ENCODE measurements at regions not wholly inside any gene's neighbourhood (a gene's known extent, or its start where the extent isn't known, plus 50 kb on each side); places are given as distances from the start of the nearest gene placed in this dataset.

GRCh38 chr9:89722712-89723111 lies 117.9 kb downstream of the GADD45G start:
- Histone ChIP-seq H3K79me1 (ENCODE audit: low read depth, low read length) (no peaks in the 10 kb centered on the region), H3K27me3 (ENCODE audit: control insufficient read depth in 3 of 3, insufficient read depth in 3 of 3, low read depth in 1 of 3, low read length in 3 of 3) (peaks cover 0 to 4% (median 0%) of the 10 kb centered on the region in 3 experiments), H3K4me3 (ENCODE audit: low read length in 2 of 2) (no peak overlapping the region), H3K18ac (ENCODE audit: low read length) (no peak overlapping the region), H4K8ac (ENCODE audit: low read depth, low read length) (no peak overlapping the region), H3K27ac (replicated peaks; ENCODE audit: low read length) (no peak overlapping the region), H2BK12ac (ENCODE audit: low read length) (no peak overlapping the region), H3K36me3 (replicated peaks in 1 of 2; ENCODE audit: control insufficient read depth in 2 of 2, insufficient read depth in 2 of 2, low read length in 2 of 2) (no peaks in the 10 kb centered on the region), H3K9me3 (replicated peaks in 1 of 2; ENCODE audit: control insufficient read depth in 2 of 2, insufficient read depth in 1 of 2, low read depth in 1 of 2, low read length in 2 of 2) (no peaks in the 10 kb centered on the region), H2AK5ac (ENCODE audit: low read depth, low read length) (no peak overlapping the region), H3K9ac (ENCODE audit: low read depth, low read length, poor library complexity) (no peak overlapping the region), H3K23ac (ENCODE audit: low read depth, low read length, poor library complexity) (no peak overlapping the region), H2AFZ (ENCODE audit: low read length) (no peak overlapping the region), H3K4ac (ENCODE audit: low read length) (no peak overlapping the region), H2BK5ac (ENCODE audit: low read length) (no peak overlapping the region), H3K4me1 (ENCODE audit: control insufficient read depth in 2 of 2, insufficient read depth in 1 of 2, low read depth in 1 of 2, low read length in 2 of 2) (no peaks in the 10 kb centered on the region), H3K4me2 (ENCODE audit: insufficient read depth, low read length, poor library complexity, severe bottlenecking) (no peak overlapping the region), H4K91ac (ENCODE audit: low read depth, low read length, poor library complexity) (no peak overlapping the region), H3K14ac (ENCODE audit: low read length) (no peak overlapping the region), H2BK120ac (ENCODE audit: low read depth, low read length) (no peak overlapping the region), H2BK15ac (ENCODE audit: low read length) (no peak overlapping the region)
- no CpG with 5 or more reads among the region's 6 CpGs for WGBS, 2 donors (ENCODE audit: extremely low coverage in 2 of 2, insufficient read length in 2 of 2, insufficient replicate concordance in 1 of 2)
- DNase-seq (ENCODE audit: low spot score), result no peak

GRCh38 chr9:89723469-89724100 lies 118.8 kb downstream of the GADD45G start:
- WGBS, 2 donors (ENCODE audit: extremely low coverage in 2 of 2, insufficient read length in 2 of 2, insufficient replicate concordance in 1 of 2), result no CpG with 5 or more reads among the region's 3 CpGs
- Histone ChIP-seq H3K27ac (replicated peaks; ENCODE audit: low read length) (no peak overlapping the region), H3K4me3 (ENCODE audit: low read length in 2 of 2) (no peak overlapping the region)

GRCh38 chr9:89724659-89725058 lies 119.8 kb downstream of the GADD45G start:
- H3K27me3 ChIP-seq (ENCODE audit: control insufficient read depth in 3 of 3, insufficient read depth in 3 of 3, low read depth in 1 of 3, low read length in 3 of 3), result no peaks in the 10 kb centered on the region
- H2AFZ ChIP-seq (ENCODE audit: low read length), result no peak overlapping the region
- H2BK5ac ChIP-seq (ENCODE audit: low read length), result no peak overlapping the region
- H3K4me2 ChIP-seq (ENCODE audit: insufficient read depth, low read length, poor library complexity, severe bottlenecking), result no peak overlapping the region
- no peak overlapping the region for H4K8ac ChIP-seq (ENCODE audit: low read depth, low read length)
- H3K14ac ChIP-seq (ENCODE audit: low read length), result no peak overlapping the region
- H3K9me3 ChIP-seq (replicated peaks in 1 of 2; ENCODE audit: control insufficient read depth in 2 of 2, insufficient read depth in 1 of 2, low read depth in 1 of 2, low read length in 2 of 2), result no peaks in the 10 kb centered on the region
- no peak overlapping the region for H2BK120ac ChIP-seq (ENCODE audit: low read depth, low read length)
- H2BK12ac ChIP-seq (ENCODE audit: low read length), result no peak overlapping the region
- no peak overlapping the region for H2BK15ac ChIP-seq (ENCODE audit: low read length)
- H3K9ac ChIP-seq (ENCODE audit: low read depth, low read length, poor library complexity), result no peak overlapping the region
- H3K4me3 ChIP-seq (ENCODE audit: low read length in 2 of 2), result no peak overlapping the region
- H3K27ac ChIP-seq (replicated peaks; ENCODE audit: low read length), result no peak overlapping the region
- no peak overlapping the region for H4K91ac ChIP-seq (ENCODE audit: low read depth, low read length, poor library complexity)
- H3K18ac ChIP-seq (ENCODE audit: low read length), result no peak overlapping the region
- H3K4ac ChIP-seq (ENCODE audit: low read length), result no peak overlapping the region
- WGBS, 2 donors (ENCODE audit: extremely low coverage in 2 of 2, insufficient read length in 2 of 2, insufficient replicate concordance in 1 of 2), result no CpG with 5 or more reads among the region's 4 CpGs
- no peaks in the 10 kb centered on the region for H3K79me1 ChIP-seq (ENCODE audit: low read depth, low read length)
- no peak for DNase-seq (ENCODE audit: low spot score)
- no peak overlapping the region for H2AK5ac ChIP-seq (ENCODE audit: low read depth, low read length)
- no peaks in the 10 kb centered on the region for H3K36me3 ChIP-seq (replicated peaks in 1 of 2; ENCODE audit: control insufficient read depth in 2 of 2, insufficient read depth in 2 of 2, low read length in 2 of 2)
- peaks cover 0 to 7% of the 10 kb centered on the region in 2 donors for H3K4me1 ChIP-seq (ENCODE audit: control insufficient read depth in 2 of 2, insufficient read depth in 1 of 2, low read depth in 1 of 2, low read length in 2 of 2)
- no peak overlapping the region for H3K23ac ChIP-seq (ENCODE audit: low read depth, low read length, poor library complexity)

More at GRCh38 chr9:89723469-89724100, 118.8 kb downstream of the GADD45G start:
- Histone ChIP-seq H4K8ac (ENCODE audit: low read depth, low read length) (no peak overlapping the region), H2AFZ (ENCODE audit: low read length) (no peak overlapping the region), H2BK120ac (ENCODE audit: low read depth, low read length) (no peak overlapping the region), H3K27me3 (ENCODE audit: control insufficient read depth in 3 of 3, insufficient read depth in 3 of 3, low read depth in 1 of 3, low read length in 3 of 3) (peaks cover 0 to 4% (median 0%) of the 10 kb centered on the region in 3 experiments), H3K4me2 (ENCODE audit: insufficient read depth, low read length, poor library complexity, severe bottlenecking) (no peak overlapping the region), H3K79me1 (ENCODE audit: low read depth, low read length) (no peaks in the 10 kb centered on the region), H3K9ac (ENCODE audit: low read depth, low read length, poor library complexity) (no peak overlapping the region), H3K23ac (ENCODE audit: low read depth, low read length, poor library complexity) (no peak overlapping the region), H2AK5ac (ENCODE audit: low read depth, low read length) (no peak overlapping the region), H3K4ac (ENCODE audit: low read length) (no peak overlapping the region), H3K4me1 (ENCODE audit: control insufficient read depth in 2 of 2, insufficient read depth in 1 of 2, low read depth in 1 of 2, low read length in 2 of 2) (peaks cover 0 to under 1% of the 10 kb centered on the region in 2 donors), H3K36me3 (replicated peaks in 1 of 2; ENCODE audit: control insufficient read depth in 2 of 2, insufficient read depth in 2 of 2, low read length in 2 of 2) (no peaks in the 10 kb centered on the region), H2BK15ac (ENCODE audit: low read length) (no peak overlapping the region), H2BK5ac (ENCODE audit: low read length) (no peak overlapping the region), H3K14ac (ENCODE audit: low read length) (no peak overlapping the region), H4K91ac (ENCODE audit: low read depth, low read length, poor library complexity) (no peak overlapping the region), H2BK12ac (ENCODE audit: low read length) (no peak overlapping the region), H3K18ac (ENCODE audit: low read length) (no peak overlapping the region), H3K9me3 (replicated peaks in 1 of 2; ENCODE audit: control insufficient read depth in 2 of 2, insufficient read depth in 1 of 2, low read depth in 1 of 2, low read length in 2 of 2) (no peaks in the 10 kb centered on the region)
- no peak for DNase-seq (ENCODE audit: low spot score)

- no peak overlapping the region for H3K4me2 ChIP-seq (ENCODE audit: insufficient read depth, low read length, poor library complexity, severe bottlenecking)
- no peak overlapping the region for H3K18ac ChIP-seq (ENCODE audit: low read length)
- WGBS, 2 donors (ENCODE audit: extremely low coverage in 2 of 2, insufficient read length in 2 of 2, insufficient replicate concordance in 1 of 2), result no CpG with 5 or more reads among the region's 1 CpG
Observed at GRCh38 chr9:89725271-89725670, 120.5 kb downstream of the GADD45G start.

More at GRCh38 chr9:89725271-89725670, 120.5 kb downstream of the GADD45G start:
- Histone ChIP-seq H3K4ac (ENCODE audit: low read length) (no peak overlapping the region), H2BK120ac (ENCODE audit: low read depth, low read length) (no peak overlapping the region), H3K79me1 (ENCODE audit: low read depth, low read length) (peaks cover 2% of the 10 kb centered on the region), H3K9ac (ENCODE audit: low read depth, low read length, poor library complexity) (no peak overlapping the region), H3K36me3 (replicated peaks in 1 of 2; ENCODE audit: control insufficient read depth in 2 of 2, insufficient read depth in 2 of 2, low read length in 2 of 2) (no peaks in the 10 kb centered on the region), H2BK5ac (ENCODE audit: low read length) (no peak overlapping the region), H3K4me3 (ENCODE audit: low read length in 2 of 2) (no peak overlapping the region), H3K27ac (replicated peaks; ENCODE audit: low read length) (no peak overlapping the region), H2AFZ (ENCODE audit: low read length) (no peak overlapping the region), H2BK15ac (ENCODE audit: low read length) (no peak overlapping the region), H3K14ac (ENCODE audit: low read length) (no peak overlapping the region), H3K9me3 (replicated peaks in 1 of 2; ENCODE audit: control insufficient read depth in 2 of 2, insufficient read depth in 1 of 2, low read depth in 1 of 2, low read length in 2 of 2) (no peaks in the 10 kb centered on the region), H4K8ac (ENCODE audit: low read depth, low read length) (no peak overlapping the region), H3K27me3 (ENCODE audit: control insufficient read depth in 3 of 3, insufficient read depth in 3 of 3, low read depth in 1 of 3, low read length in 3 of 3) (no peaks in the 10 kb centered on the region), H4K91ac (ENCODE audit: low read depth, low read length, poor library complexity) (no peak overlapping the region), H2AK5ac (ENCODE audit: low read depth, low read length) (no peak overlapping the region), H3K4me1 (ENCODE audit: control insufficient read depth in 2 of 2, insufficient read depth in 1 of 2, low read depth in 1 of 2, low read length in 2 of 2) (peaks cover 0 to 9% of the 10 kb centered on the region in 2 donors), H2BK12ac (ENCODE audit: low read length) (no peak overlapping the region), H3K23ac (ENCODE audit: low read depth, low read length, poor library complexity) (no peak overlapping the region)
- DNase-seq (ENCODE audit: low spot score), result no peak

Measured in neuronal stem cell (in vitro differentiated cells).